ENCODE measurements at regions not wholly inside any gene's neighbourhood (a gene's known extent, or its start where the extent isn't known, plus 50 kb on each side); places are given as distances from the start of the nearest gene placed in this dataset.

DNA sequence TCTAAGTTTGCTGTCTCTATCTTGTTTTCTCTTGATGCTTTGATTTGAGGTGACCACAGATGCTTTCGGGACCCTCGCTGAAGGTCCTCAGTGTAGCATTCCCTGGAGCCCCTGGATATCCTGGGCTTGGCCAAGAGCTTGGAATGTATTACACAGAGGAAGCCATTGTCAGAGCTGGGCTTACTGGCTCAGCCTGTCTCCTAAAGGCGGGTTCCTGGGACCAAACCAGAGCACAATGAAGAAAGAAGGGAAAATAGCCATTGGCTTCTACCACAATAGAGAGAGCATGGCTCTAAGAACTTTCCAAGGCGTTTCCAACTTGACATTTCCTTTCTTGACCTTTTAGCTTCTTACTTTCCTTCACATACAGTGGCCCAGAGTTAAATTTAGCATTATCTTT is 229.3 kb downstream of the HS3ST3A1 start:
- H3K9me3 ChIP-seq (ENCODE audit: control insufficient read depth, insufficient read depth, low read depth, low read length), result no peaks in the 10 kb centered on the region
- ChIA-PET POLR2A (no interaction called here), CTCF (no interaction called here)
- no peak for TF ChIP-seq ZNF580 (tag by site-specific recombination; IDR thresholded peaks at IDR 0.05)
- TF ChIP-seq, protein P1, sequence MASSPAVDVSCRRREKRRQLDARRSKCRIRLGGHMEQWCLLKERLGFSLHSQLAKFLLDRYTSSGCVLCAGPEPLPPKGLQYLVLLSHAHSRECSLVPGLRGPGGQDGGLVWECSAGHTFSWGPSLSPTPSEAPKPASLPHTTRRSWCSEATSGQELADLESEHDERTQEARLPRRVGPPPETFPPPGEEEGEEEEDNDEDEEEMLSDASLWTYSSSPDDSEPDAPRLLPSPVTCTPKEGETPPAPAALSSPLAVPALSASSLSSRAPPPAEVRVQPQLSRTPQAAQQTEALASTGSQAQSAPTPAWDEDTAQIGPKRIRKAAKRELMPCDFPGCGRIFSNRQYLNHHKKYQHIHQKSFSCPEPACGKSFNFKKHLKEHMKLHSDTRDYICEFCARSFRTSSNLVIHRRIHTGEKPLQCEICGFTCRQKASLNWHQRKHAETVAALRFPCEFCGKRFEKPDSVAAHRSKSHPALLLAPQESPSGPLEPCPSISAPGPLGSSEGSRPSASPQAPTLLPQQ (tag by site-specific recombination; IDR thresholded peaks at IDR 0.05), result no peak
- TF ChIP-seq KLF9 (tag by site-specific recombination; IDR thresholded peaks at IDR 0.05; ENCODE audit: low read depth), result no peak
- TF ChIP-seq SCRT1 (tag by site-specific recombination; IDR thresholded peaks at IDR 0.05; ENCODE audit: borderline replicate concordance), result no peak
- no peak for TF ChIP-seq ZNF398 (tag by site-specific recombination; IDR thresholded peaks at IDR 0.05)
- no peaks in the 10 kb centered on the region for H3K4me1 ChIP-seq (ENCODE audit: control insufficient read depth, insufficient read depth, low read length)
- H3K27ac ChIP-seq (ENCODE audit: extremely low read depth, low read depth, low read length), result no peak overlapping the region
- no peaks in the 10 kb centered on the region for H3K36me3 ChIP-seq (ENCODE audit: control insufficient read depth in 2 of 2, insufficient read depth in 1 of 2, low read length in 2 of 2)
- H3K4me3 ChIP-seq (ENCODE audit: low read depth, low read length), result no peak overlapping the region

DNA sequence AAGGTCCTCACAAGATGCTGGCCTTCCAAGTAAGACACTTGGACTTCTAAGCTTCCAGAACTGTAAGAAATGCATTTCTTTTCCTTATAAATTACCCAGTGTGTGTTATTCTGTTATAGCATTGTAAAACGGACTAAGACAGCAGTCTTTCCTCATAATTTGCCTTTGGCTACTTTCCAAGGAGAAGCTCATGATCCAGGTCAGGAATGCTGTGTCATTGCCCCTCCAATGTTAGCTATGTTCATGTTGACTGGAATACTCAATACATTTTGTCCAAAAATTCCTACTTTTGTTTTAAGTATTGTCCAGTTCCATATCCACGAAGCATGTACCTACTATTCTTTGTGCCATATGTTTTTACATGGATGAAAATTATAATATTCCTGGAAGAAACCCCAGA is 234.6 kb downstream of the HS3ST3A1 start:
- H3K27ac ChIP-seq (ENCODE audit: extremely low read depth, low read depth, low read length), result no peak overlapping the region
- H3K4me3 ChIP-seq (ENCODE audit: low read depth, low read length), result no peak overlapping the region
- ChIA-PET POLR2A (no interaction called here), CTCF (interaction anchor here (0.8 kb wide), 1 partner anchor 13 kb away, joined by 5 read pairs; no protein-coding TSS in a partner anchor)
- TF ChIP-seq ZNF660 (tag by site-specific recombination; IDR thresholded peaks at IDR 0.05) (no peak), ZNF37A (tag by site-specific recombination; IDR thresholded peaks at IDR 0.05) (no peak), ZNF76 (tag by site-specific recombination; IDR thresholded peaks at IDR 0.05; ENCODE audit: borderline replicate concordance, low read depth) (no peak), ZNF274 (IDR thresholded peaks at IDR 0.05; ENCODE audit: low read length) (no peak), ZNF274 (tag by site-specific recombination; IDR thresholded peaks at IDR 0.05; ENCODE audit: borderline replicate concordance) (no peak), ZNF701 (tag by site-specific recombination; IDR thresholded peaks at IDR 0.05) (no peak), GFI1B (tag by site-specific recombination; IDR thresholded peaks at IDR 0.05) (no peak), PRDM1 (tag by site-specific recombination; IDR thresholded peaks at IDR 0.05) (no peak), ZNF18 (tag by site-specific recombination; IDR thresholded peaks at IDR 0.05) (no peak), ZNF549 (tag by site-specific recombination; IDR thresholded peaks at IDR 0.05) (no peak), ZEB2 (tag by site-specific recombination; IDR thresholded peaks at IDR 0.05) (no peak), ZNF768 (tag by site-specific recombination; IDR thresholded peaks at IDR 0.05) (no peak), ZNF292 (tag by site-specific recombination; IDR thresholded peaks at IDR 0.05; ENCODE audit: borderline replicate concordance, low read depth) (no peak), GLI4 (tag by site-specific recombination; IDR thresholded peaks at IDR 0.05) (no peak)
- TF ChIP-seq, protein P2, sequence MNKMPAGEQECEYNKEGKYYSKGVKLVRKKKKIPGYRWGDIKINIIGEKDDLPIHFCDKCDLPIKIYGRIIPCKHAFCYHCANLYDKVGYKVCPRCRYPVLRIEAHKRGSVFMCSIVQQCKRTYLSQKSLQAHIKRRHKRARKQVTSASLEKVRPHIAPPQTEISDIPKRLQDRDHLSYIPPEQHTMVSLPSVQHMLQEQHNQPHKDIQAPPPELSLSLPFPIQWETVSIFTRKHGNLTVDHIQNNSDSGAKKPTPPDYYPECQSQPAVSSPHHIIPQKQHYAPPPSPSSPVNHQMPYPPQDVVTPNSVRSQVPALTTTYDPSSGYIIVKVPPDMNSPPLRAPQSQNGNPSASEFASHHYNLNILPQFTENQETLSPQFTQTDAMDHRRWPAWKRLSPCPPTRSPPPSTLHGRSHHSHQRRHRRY (tag by site-specific recombination; IDR thresholded peaks at IDR 0.05), result no peak
- TF ChIP-seq, protein P3, sequence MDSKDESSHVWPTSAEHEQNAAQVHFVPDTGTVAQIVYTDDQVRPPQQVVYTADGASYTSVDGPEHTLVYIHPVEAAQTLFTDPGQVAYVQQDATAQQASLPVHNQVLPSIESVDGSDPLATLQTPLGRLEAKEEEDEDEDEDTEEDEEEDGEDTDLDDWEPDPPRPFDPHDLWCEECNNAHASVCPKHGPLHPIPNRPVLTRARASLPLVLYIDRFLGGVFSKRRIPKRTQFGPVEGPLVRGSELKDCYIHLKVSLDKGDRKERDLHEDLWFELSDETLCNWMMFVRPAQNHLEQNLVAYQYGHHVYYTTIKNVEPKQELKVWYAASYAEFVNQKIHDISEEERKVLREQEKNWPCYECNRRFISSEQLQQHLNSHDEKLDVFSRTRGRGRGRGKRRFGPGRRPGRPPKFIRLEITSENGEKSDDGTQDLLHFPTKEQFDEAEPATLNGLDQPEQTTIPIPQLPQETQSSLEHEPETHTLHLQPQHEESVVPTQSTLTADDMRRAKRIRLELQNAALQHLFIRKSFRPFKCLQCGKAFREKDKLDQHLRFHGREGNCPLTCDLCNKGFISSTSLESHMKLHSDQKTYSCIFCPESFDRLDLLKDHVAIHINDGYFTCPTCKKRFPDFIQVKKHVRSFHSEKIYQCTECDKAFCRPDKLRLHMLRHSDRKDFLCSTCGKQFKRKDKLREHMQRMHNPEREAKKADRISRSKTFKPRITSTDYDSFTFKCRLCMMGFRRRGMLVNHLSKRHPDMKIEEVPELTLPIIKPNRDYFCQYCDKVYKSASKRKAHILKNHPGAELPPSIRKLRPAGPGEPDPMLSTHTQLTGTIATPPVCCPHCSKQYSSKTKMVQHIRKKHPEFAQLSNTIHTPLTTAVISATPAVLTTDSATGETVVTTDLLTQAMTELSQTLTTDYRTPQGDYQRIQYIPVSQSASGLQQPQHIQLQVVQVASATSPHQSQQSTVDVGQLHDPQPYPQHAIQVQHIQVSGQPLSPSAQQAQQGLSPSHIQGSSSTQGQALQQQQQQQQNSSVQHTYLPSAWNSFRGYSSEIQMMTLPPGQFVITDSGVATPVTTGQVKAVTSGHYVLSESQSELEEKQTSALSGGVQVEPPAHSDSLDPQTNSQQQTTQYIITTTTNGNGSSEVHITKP (tag by site-specific recombination; IDR thresholded peaks at IDR 0.05), result no peak
- no peaks in the 10 kb centered on the region for H3K9me3 ChIP-seq (ENCODE audit: control insufficient read depth, insufficient read depth, low read depth, low read length)
- no peaks in the 10 kb centered on the region for H3K4me1 ChIP-seq (ENCODE audit: control insufficient read depth, insufficient read depth, low read length)
- no peaks in the 10 kb centered on the region for H3K36me3 ChIP-seq (ENCODE audit: control insufficient read depth in 2 of 2, insufficient read depth in 1 of 2, low read length in 2 of 2)
